IMR-90 (cell line): ENCODE measurements at regions not wholly inside any gene's neighbourhood (a gene's known extent, or its start where the extent isn't known, plus 50 kb on each side); places are given as distances from the start of the nearest gene placed in this dataset.

Source experiments
- ATAC-seq: fragments of 200-7000 bp; cut with Tn5 transposase; 2 replicates; pipeline ENCODE4 v1.9.1; 2020; ENCODE audit warnings: low read depth, mild to moderate bottlenecking, moderate library complexity
- BruUV-seq: library from RNA; stranded (reverse); fragments of 400-500 nt; replicated peaks from 2 replicates; lab custom pipeline; 2021; lab: Mats Ljungman, UMichigan
- CTCF ChIA-PET: fragments of 300-600 bp; formaldehyde crosslinking; extraction: SDS; loops from one replicate; lab custom pipeline; 2021; ENCODE audit warnings: antibody characterized with exemption; lab: Yijun Ruan, JAX
- POLR2A ChIA-PET: fragments of 300-600 bp; sonication (Branson Sonifier 250); formaldehyde crosslinking; loops from one replicate; lab custom pipeline; 2022; ENCODE audit warnings: antibody characterized with exemption; ENCODE audit not compliant: unreplicated experiment; lab: Charles Lee
- DNase-seq: peaks from one replicate; pipeline ENCODE4 v3.0.0; 2013
- H2AFZ ChIP-seq: replicated peaks from 2 replicates; pipeline ENCODE3; 2013; ENCODE audit warnings: low read length, mild to moderate bottlenecking; ENCODE audit not compliant: poor library complexity
- H2AK5ac ChIP-seq: 2 replicates; pipeline ENCODE4 v1.6.1; 2013; ENCODE audit warnings: low read depth, low read length, inconsistent platforms
- H2AK9ac ChIP-seq: replicated peaks from 2 replicates; pipeline ENCODE3; 2013; ENCODE audit warnings: mild to moderate bottlenecking, low read depth, low read length, moderate library complexity; ENCODE audit not compliant: poor library complexity
- H2BK120ac ChIP-seq: 2 replicates; pipeline ENCODE4 v1.6.1; 2013; ENCODE audit warnings: low read depth, low read length, inconsistent platforms
- H2BK15ac ChIP-seq: 3 replicates; pipeline ENCODE4 v1.6.1; 2013; ENCODE audit warnings: low read depth, low read length, inconsistent platforms
- H2BK20ac ChIP-seq: 2 replicates; pipeline ENCODE4 v1.6.1; 2013; ENCODE audit warnings: low read depth, mild to moderate bottlenecking, inconsistent platforms, low read length, moderate library complexity
- H2BK5ac ChIP-seq: 2 replicates; pipeline ENCODE4 v1.6.1; 2013; ENCODE audit warnings: mild to moderate bottlenecking, low read depth, low read length, inconsistent platforms; ENCODE audit not compliant: poor library complexity, severe bottlenecking
- H3K14ac ChIP-seq: replicated peaks from 2 replicates; pipeline ENCODE4 v1.6.1; 2013; ENCODE audit warnings: low read depth, low read length, inconsistent platforms
- H3K18ac ChIP-seq: 2 replicates; pipeline ENCODE4 v1.6.1; 2013; ENCODE audit warnings: low read depth, low read length, control low read depth
- H3K23ac ChIP-seq: 2 replicates; pipeline ENCODE4 v1.6.1; 2013; ENCODE audit warnings: low read depth, low read length, inconsistent platforms
- H3K27ac ChIP-seq: 2 replicates; pipeline ENCODE4 v1.5.1; 2013; ENCODE audit warnings: mild to moderate bottlenecking, control low read depth, low read length; ENCODE audit not compliant: insufficient read depth
- H3K27me3 ChIP-seq: 2 replicates; pipeline ENCODE4 v1.6.1; 2013; ENCODE audit warnings: low read length; ENCODE audit not compliant: control insufficient read depth, insufficient read depth
- H3K36me3 ChIP-seq: 2 replicates; pipeline ENCODE4 v1.6.1; 2013; ENCODE audit warnings: low read length, mixed read lengths; ENCODE audit not compliant: control insufficient read depth, insufficient read depth
- H3K4ac ChIP-seq: 2 replicates; pipeline ENCODE4 v1.6.1; 2013; ENCODE audit warnings: low read depth, low read length, inconsistent platforms
- H3K4me1 ChIP-seq: 2 replicates; pipeline ENCODE4 v1.6.1; 2013; ENCODE audit warnings: low read length, mixed read lengths; ENCODE audit not compliant: control insufficient read depth, insufficient read depth
- H3K4me2 ChIP-seq: 2 replicates; pipeline ENCODE4 v1.6.1; 2013; ENCODE audit warnings: low read depth, mild to moderate bottlenecking, control low read depth, low read length, moderate library complexity
- H3K4me3 ChIP-seq: 2 replicates; pipeline ENCODE4 v1.5.1; 2013; ENCODE audit warnings: low read depth, mild to moderate bottlenecking, control low read depth, low read length, moderate library complexity; ENCODE audit not compliant: insufficient read depth
- H3K56ac ChIP-seq: 2 replicates; pipeline ENCODE4 v1.6.1; 2013; ENCODE audit warnings: low read length, inconsistent platforms; ENCODE audit not compliant: insufficient read depth; ENCODE audit errors: extremely low read depth
- H3K79me1 ChIP-seq, 2 experiments: 2 replicates each; pipeline ENCODE4 v1.6.1; 2013; ENCODE audit warnings: low read length in 2 of 2, inconsistent platforms in 1 of 2, low read depth in 1 of 2
- H3K9ac ChIP-seq: 2 replicates; pipeline ENCODE4 v1.6.1; 2013; ENCODE audit warnings: low read depth, low read length, control low read depth
- H3K9me1 ChIP-seq: 2 replicates; pipeline ENCODE4 v1.6.1; 2013; ENCODE audit warnings: low read length, inconsistent platforms; ENCODE audit not compliant: insufficient read depth
- H3K9me3 ChIP-seq: 2 replicates; pipeline ENCODE4 v1.6.1; 2013; ENCODE audit warnings: low read length; ENCODE audit not compliant: control insufficient read depth, insufficient read depth
- H4K20me1 ChIP-seq: 2 replicates; pipeline ENCODE4 v1.6.1; 2013; ENCODE audit warnings: low read length, inconsistent platforms; ENCODE audit not compliant: insufficient read depth
- H4K5ac ChIP-seq: 2 replicates; pipeline ENCODE4 v1.6.1; 2013; ENCODE audit warnings: mild to moderate bottlenecking, low read depth, low read length, control low read depth
- H4K8ac ChIP-seq, 2 experiments: 2 replicates each; pipeline ENCODE4 v1.6.1; 2013; ENCODE audit warnings: low read depth in 2 of 2, low read length in 2 of 2, control low read depth in 1 of 2, inconsistent platforms in 1 of 2
- H4K91ac ChIP-seq: 2 replicates; pipeline ENCODE4 v1.6.1; 2013; ENCODE audit warnings: low read depth, low read length, inconsistent platforms; ENCODE audit not compliant: insufficient read depth
- CEBPB ChIP-seq: IDR thresholded peaks from 2 replicates; pipeline ENCODE4 v1.6.1; 2012; ENCODE audit warnings: low read depth, low read length, improper control_type of control experiment
- CTCF ChIP-seq: conservative IDR thresholded peaks from 2 replicates; pipeline ENCODE4 v1.5.1; 2012; ENCODE audit warnings: mild to moderate bottlenecking, low read depth, low read length, improper control_type of control experiment
- MAZ ChIP-seq: IDR thresholded peaks from 2 replicates; pipeline ENCODE4 v1.6.1; 2012; ENCODE audit warnings: low read depth, mild to moderate bottlenecking, low read length, improper control_type of control experiment, moderate library complexity, borderline replicate concordance
- RAD21 ChIP-seq: IDR thresholded peaks from 2 replicates; pipeline ENCODE4 v1.6.1; 2012; ENCODE audit warnings: low read length, improper control_type of control experiment
- RFX5 ChIP-seq: IDR thresholded peaks from 2 replicates; pipeline ENCODE4 v1.8.0; 2012; ENCODE audit warnings: low read depth, mild to moderate bottlenecking, low read length, moderate library complexity
- WGBS, 2 experiments: methylation state at CpG; one replicate each; pipeline versions ENCODE4 v1.1.5 to v1.1.7; 2013; ENCODE audit warnings: missing lambda C conversion rate in 2 of 2; ENCODE audit not compliant: insufficient read length in 1 of 2; ENCODE audit errors: extremely low coverage in 2 of 2; 5-methylcytosine and 5-hydroxymethylcytosine counted together
- dilution Hi-C: fragments of 300-500 bp; cut with HindIII; formaldehyde crosslinking; loops from one replicate; pipeline ENCODE4 v1.14.3; 2018; ENCODE audit warnings: low sequenced_read_pairs; ENCODE audit not compliant: unreplicated experiment
- in situ Hi-C: fragments of 300-500 bp; cut with MboI; formaldehyde crosslinking; loops from 3 replicates; pipeline ENCODE4 v1.14.3; 2019; ENCODE audit warnings: low sequenced_read_pairs, inconsistent platforms, mixed read lengths
- intact Hi-C: fragments of 100-400 bp; cut with micrococcal nuclease; formaldehyde crosslinking; loops from 2 replicates; pipeline ENCODE4 v1.10.0; 2022

GRCh38 chr5:96242571-96242970, 190.5 kb downstream of the PCSK1 start:
- no CpG with 5 or more reads among the region's 1 CpG for WGBS, 2 experiments
- Histone ChIP-seq H2BK20ac (peak overlapping the region; percentile 93), H2AFZ (no peak overlapping the region), H3K36me3 (no peaks in the 10 kb centered on the region), H2BK5ac (peak overlapping the region; percentile 92), H3K4me3 (no peak overlapping the region), H2AK5ac (peak overlapping the region; percentile 86; the same call in 1 of the 2 replicates), H3K4me2 (no peak overlapping the region; the same call in 1 of the 2 replicates), H4K5ac (peak overlapping the region; percentile 63), H4K20me1 (no peaks in the 10 kb centered on the region), H3K18ac (peak overlapping the region; percentile 78), H3K9me1 (peaks cover 16% of the 10 kb centered on the region), H4K8ac (peak overlapping the region; percentile 82 to 91), H3K27me3 (no peaks in the 10 kb centered on the region), H3K4me1 (peaks cover 24% of the 10 kb centered on the region), H2AK9ac (no peak overlapping the region), H3K4ac (peak overlapping the region; percentile 90), H3K9ac (peak overlapping the region; percentile 39; the same call in 1 of the 2 replicates), H3K27ac (peak overlapping the region; percentile 89), H3K23ac (peak overlapping the region; percentile 26; the same call in 1 of the 2 replicates), H3K9me3 (no peaks in the 10 kb centered on the region), H4K91ac (peak overlapping the region; percentile 92), H3K79me1 (peaks cover 3 to 20% of the 10 kb centered on the region in 2 experiments; a peak in 2 of 4 replicates), H2BK15ac (peak overlapping the region; percentile 95), H2BK120ac (peak overlapping the region; percentile 96), H3K14ac (peak overlapping the region; percentile 85), H3K56ac (peak overlapping the region; percentile 54; the same call in 1 of the 2 replicates)
- intact Hi-C loops, result no loop called here
- dilution Hi-C loops, result no loop called here
- no TSS peak for BruUV-seq
- ATAC-seq (no peak), DNase-seq (peak; percentile 8)
- TF ChIP-seq RAD21 (no peak), CTCF (no peak), CEBPB (no peak), RFX5 (no peak), MAZ (no peak)
- ChIA-PET POLR2A (no interaction called here), CTCF (no interaction called here)
- in situ Hi-C loops, result no loop called here
